HG03558 (cell line): ENCODE measurements at regions not wholly inside any gene's neighbourhood (a gene's known extent, or its start where the extent isn't known, plus 50 kb on each side); places are given as distances from the start of the nearest gene placed in this dataset.

Experiments
- ATAC-seq: cut with Tn5 transposase; IDR thresholded peaks from one replicate; pipeline ENCODE4 v1.9.1; 2021; ENCODE audit warnings: moderate number of reproducible peaks; ENCODE audit not compliant: unreplicated experiment; ENCODE audit errors: extremely low read depth

GRCh38 chr13:74977498-74977897 lies 504.5 kb downstream of the TBC1D4 start:
- no peak for ATAC-seq

GRCh38 chr13:74975111-74975510 lies 506.9 kb downstream of the TBC1D4 start:
- ATAC-seq, result no peak

GRCh38 chr13:74973935-74974879 lies 507.8 kb downstream of the TBC1D4 start:
- no peak for ATAC-seq

- ATAC-seq, result no peak
Measured at GRCh38 chr13:74969419-74969818, 512.5 kb downstream of the TBC1D4 start.

- ATAC-seq, result no peak
Measured at GRCh38 chr13:74966814-74967424, 515.0 kb downstream of the TBC1D4 start.

GRCh38 chr13:74966275-74966674 lies 515.7 kb downstream of the TBC1D4 start:
- ATAC-seq, result no peak

GRCh38 chr13:74945637-74946036 lies 536.3 kb downstream of the TBC1D4 start:
- no peak for ATAC-seq

- ATAC-seq, result no peak
Measured at GRCh38 chr13:74931698-74932433, 550.1 kb downstream of the TBC1D4 start.

- ATAC-seq, result no peak
Measured at GRCh38 chr13:74930402-74931165, 551.4 kb downstream of the TBC1D4 start.

- no peak for ATAC-seq
Measured at GRCh38 chr13:74929436-74929835, 552.5 kb downstream of the TBC1D4 start.

GRCh38 chr13:74927823-74928222 lies 554.1 kb downstream of the TBC1D4 start:
- ATAC-seq, result no peak

- ATAC-seq, result no peak
Measured at GRCh38 chr13:74922963-74923362, 559.0 kb downstream of the TBC1D4 start.

- no peak for ATAC-seq
Measured at GRCh38 chr13:74921326-74921725, 560.6 kb downstream of the TBC1D4 start.

GRCh38 chr13:74920920-74921319 lies 561.0 kb downstream of the TBC1D4 start:
- no peak for ATAC-seq

- ATAC-seq, result no peak
Measured at GRCh38 chr13:74920361-74920760, 561.6 kb downstream of the TBC1D4 start.

- no peak for ATAC-seq
Measured at GRCh38 chr13:74919914-74920313, 562.1 kb downstream of the TBC1D4 start.

GRCh38 chr13:74912898-74913297 lies 569.1 kb downstream of the TBC1D4 start:
- no peak for ATAC-seq

- no peak for ATAC-seq
Measured at GRCh38 chr13:74910415-74910814, 571.6 kb downstream of the TBC1D4 start.

- no peak for ATAC-seq
Measured at GRCh38 chr13:74907788-74908187, 574.2 kb downstream of the TBC1D4 start.

GRCh38 chr13:74904556-74904955 lies 577.4 kb downstream of the TBC1D4 start:
- ATAC-seq, result no peak
